Liver (tissue), 8 donors: ENCODE measurements at regions not wholly inside any gene's neighbourhood (a gene's known extent, or its start where the extent isn't known, plus 50 kb on each side); places are given as distances from the start of the nearest gene placed in this dataset.

ENCODE experiments used
- DNase-seq: peaks from one replicate; pipeline ENCODE4 v3.0.0-alpha.2; 2017; ENCODE audit warnings: low spot score
- H3K27ac ChIP-seq, 2 donors: one replicate each; pipeline ENCODE4 v1.7.0; 2013; ENCODE audit warnings: inconsistent platforms in 2 of 2, low read length in 2 of 2, control low read depth in 1 of 2, low read depth in 1 of 2, mild to moderate bottlenecking in 1 of 2
- H3K27me3 ChIP-seq, 4 donors: one replicate each; pipeline versions ENCODE4 v1.6.1 to v1.7.0; 2013; ENCODE audit warnings: low read length in 3 of 4, inconsistent platforms in 1 of 4, mild to moderate bottlenecking in 1 of 4, moderate library complexity in 1 of 4; ENCODE audit not compliant: control insufficient read depth in 4 of 4, insufficient read depth in 4 of 4
- H3K36me3 ChIP-seq, 4 donors: one replicate each; pipeline versions ENCODE4 v1.6.1 to v1.7.0; 2013; ENCODE audit warnings: low read length in 3 of 4, mild to moderate bottlenecking in 3 of 4, low read depth in 1 of 4, moderate library complexity in 1 of 4; ENCODE audit not compliant: control insufficient read depth in 4 of 4, insufficient read depth in 3 of 4
- H3K4me1 ChIP-seq, 4 donors: one replicate each; pipeline versions ENCODE4 v1.6.1 to v1.7.0; 2013; ENCODE audit warnings: low read length in 3 of 4, mild to moderate bottlenecking in 3 of 4, moderate library complexity in 1 of 4; ENCODE audit not compliant: control insufficient read depth in 4 of 4, insufficient read depth in 4 of 4
- H3K4me3 ChIP-seq, 3 donors: one replicate each; pipeline versions ENCODE4 v1.6.1 to v1.7.0; 2013; ENCODE audit warnings: low read length in 3 of 3, control low read depth in 1 of 3, low read depth in 1 of 3, mild to moderate bottlenecking in 1 of 3
- H3K9ac ChIP-seq, 2 donors: one replicate each; pipeline ENCODE4 v1.7.0; 2013; ENCODE audit warnings: low read length in 2 of 2, mild to moderate bottlenecking in 2 of 2, moderate library complexity in 2 of 2, control low read depth in 1 of 2, low read depth in 1 of 2
- H3K9me3 ChIP-seq, 4 donors: one replicate each; pipeline versions ENCODE4 v1.6.1 to v1.7.0; 2013; ENCODE audit warnings: low read length in 3 of 4; ENCODE audit not compliant: control insufficient read depth in 4 of 4
- ATF3 ChIP-seq: IDR thresholded peaks from 2 replicates; pipeline ENCODE4 v1.6.1; 2016; ENCODE audit warnings: antibody characterized with exemption
- CTCF ChIP-seq: fragments of 150-350 bp; IDR thresholded peaks from 2 replicates; pipeline ENCODE4 v1.5.1; 2017; ENCODE audit warnings: improper control_type of control experiment, low read depth, low read length; ENCODE audit not compliant: missing input control
- EGR1 ChIP-seq, 2 donors: IDR thresholded peaks; 2 replicates each; pipeline ENCODE4 v1.6.1; 2016 to 2018; ENCODE audit warnings: antibody characterized with exemption in 2 of 2, low read depth in 2 of 2
- FOXA1 ChIP-seq: IDR thresholded peaks from 2 replicates; pipeline ENCODE4 v1.6.1; 2016; ENCODE audit warnings: antibody characterized with exemption
- FOXA2 ChIP-seq: IDR thresholded peaks from 2 replicates; pipeline ENCODE4 v1.6.1; 2016; ENCODE audit warnings: antibody characterized with exemption
- GABPA ChIP-seq, 2 donors: IDR thresholded peaks in 1 of 2; conservative IDR thresholded peaks in 1 of 2; 2 replicates each; pipeline ENCODE4 v1.6.1; 2016; ENCODE audit warnings: antibody characterized with exemption in 2 of 2, mild to moderate bottlenecking in 1 of 2, moderate library complexity in 1 of 2
- HNF4A ChIP-seq, 2 donors: conservative IDR thresholded peaks; 2 replicates each; pipeline ENCODE4 v1.6.1; 2016; ENCODE audit warnings: antibody characterized with exemption in 2 of 2, mild to moderate bottlenecking in 2 of 2
- HNF4G ChIP-seq: IDR thresholded peaks from 2 replicates; pipeline ENCODE4 v1.6.1; 2016; ENCODE audit warnings: antibody characterized with exemption
- JUND ChIP-seq, 2 donors: IDR thresholded peaks; 2 replicates each; pipeline ENCODE4 v1.6.1; 2016; ENCODE audit warnings: antibody characterized with exemption in 2 of 2
- MAX ChIP-seq: IDR thresholded peaks from 2 replicates; pipeline ENCODE4 v1.6.1; 2016; ENCODE audit warnings: antibody characterized with exemption
- NR2F2 ChIP-seq: IDR thresholded peaks from 2 replicates; pipeline ENCODE4 v1.6.1; 2016; ENCODE audit warnings: antibody characterized with exemption
- RAD21 ChIP-seq, 2 donors: IDR thresholded peaks; 2 replicates each; pipeline ENCODE4 v1.6.1; 2016; ENCODE audit warnings: antibody characterized with exemption in 2 of 2, mild to moderate bottlenecking in 2 of 2
- REST ChIP-seq: IDR thresholded peaks from 2 replicates; pipeline ENCODE4 v1.6.1; 2016; ENCODE audit warnings: antibody characterized with exemption, mild to moderate bottlenecking
- RXRA ChIP-seq, 2 donors: IDR thresholded peaks; 2 replicates each; pipeline ENCODE4 v1.6.1; 2017 to 2018; ENCODE audit warnings: antibody characterized with exemption in 2 of 2, mild to moderate bottlenecking in 1 of 2
- SP1 ChIP-seq: IDR thresholded peaks from 2 replicates; pipeline ENCODE4 v1.6.1; 2018; ENCODE audit warnings: antibody characterized with exemption, mild to moderate bottlenecking
- TAF1 ChIP-seq: conservative IDR thresholded peaks from 2 replicates; pipeline ENCODE4 v1.6.1; 2016; ENCODE audit warnings: antibody characterized with exemption, mild to moderate bottlenecking
- YY1 ChIP-seq: IDR thresholded peaks from 2 replicates; pipeline ENCODE4 v1.6.1; 2016; ENCODE audit warnings: antibody characterized with exemption, mild to moderate bottlenecking
- ZBTB33 ChIP-seq: IDR thresholded peaks from 2 replicates; pipeline ENCODE4 v1.6.1; 2016; ENCODE audit warnings: antibody characterized with exemption
- WGBS: extraction: QIAGEN DNeasy Blood & Tissue Kit; methylation state at CpG from one replicate; pipeline ENCODE4 v1.1.7; 2013; 5-methylcytosine and 5-hydroxymethylcytosine counted together
- donor health status: healthy.
- donor health status: healthy.
- donor health status: healthy.
- donor health status: healthy.
- donor health status: healthy.

- no peak overlapping the region for H3K9ac ChIP-seq
- TF ChIP-seq SP1 (no peak), HNF4G (no peak), CTCF (no peak), ATF3 (no peak), GABPA (IDR thresholded peaks at IDR 0.05 in 1 of 2, conservative IDR thresholded peaks at IDR 0.05 in 1 of 2) (no peak), JUND (IDR thresholded peaks at IDR 0.05) (no peak), RXRA (IDR thresholded peaks at IDR 0.05) (no peak), NR2F2 (no peak), HNF4A (conservative IDR thresholded peaks at IDR 0.05) (no peak), TAF1 (no peak), MAX (no peak), ZBTB33 (no peak), YY1 (no peak), FOXA2 (no peak), REST (no peak), EGR1 (IDR thresholded peaks at IDR 0.05; ENCODE audit: low read depth in 2 of 2) (no peak), RAD21 (IDR thresholded peaks at IDR 0.05) (no peak), FOXA1 (no peak)
- no peak overlapping the region for H3K4me3 ChIP-seq
- WGBS = 93% methylated on average over 3 of the region's 3 CpGs
- no peak for DNase-seq
- H3K27me3 ChIP-seq = no peaks in the 10 kb centered on the region
- H3K4me1 ChIP-seq = no peaks in the 10 kb centered on the region
- no peaks in the 10 kb centered on the region for H3K9me3 ChIP-seq
- no peaks in the 10 kb centered on the region for H3K36me3 ChIP-seq
- no peak overlapping the region for H3K27ac ChIP-seq
Observed at GRCh38 chr1:219432191-219432606, 180.7 kb downstream of the ZC3H11B start.

GRCh38 chr1:219430419-219430818 lies 182.5 kb downstream of the ZC3H11B start:
- WGBS = 95% methylated on average over 1 of the region's 1 CpG
- H3K4me3 ChIP-seq = no peak overlapping the region
- no peaks in the 10 kb centered on the region for H3K4me1 ChIP-seq
- DNase-seq = no peak
- no peaks in the 10 kb centered on the region for H3K27me3 ChIP-seq
- no peak overlapping the region for H3K9ac ChIP-seq
- no peaks in the 10 kb centered on the region for H3K36me3 ChIP-seq
- no peaks in the 10 kb centered on the region for H3K9me3 ChIP-seq
- no peak overlapping the region for H3K27ac ChIP-seq
- no peak for TF ChIP-seq GABPA (IDR thresholded peaks at IDR 0.05 in 1 of 2, conservative IDR thresholded peaks at IDR 0.05 in 1 of 2)
- no peak for TF ChIP-seq CTCF
- TF ChIP-seq NR2F2 = no peak
- no peak for TF ChIP-seq FOXA1
- TF ChIP-seq TAF1 = no peak
- no peak for TF ChIP-seq EGR1 (IDR thresholded peaks at IDR 0.05; ENCODE audit: low read depth in 2 of 2)
- TF ChIP-seq MAX = no peak
- TF ChIP-seq RXRA (IDR thresholded peaks at IDR 0.05) = no peak
- no peak for TF ChIP-seq REST
- no peak for TF ChIP-seq FOXA2
- TF ChIP-seq HNF4A (conservative IDR thresholded peaks at IDR 0.05) = no peak
- TF ChIP-seq YY1 = no peak
- TF ChIP-seq RAD21 (IDR thresholded peaks at IDR 0.05) = no peak
